Activated CD4-positive, alpha-beta memory T cell treated with anti-CD3 and anti-CD28 coated beads, Interleukin-2, amount 10 ng/mL, durations not matched to agents 7 days and 5 days (primary cell): ENCODE measurements at regions not wholly inside any gene's neighbourhood (a gene's known extent, or its start where the extent isn't known, plus 50 kb on each side); places are given as distances from the start of the nearest gene placed in this dataset.
A peak's percentile ranks its signal among the peaks of the same experiment; 100 is the strongest.

ENCODE experiments used
- CTCF ChIA-PET: fragments of 350-600 bp; sonication (Branson Sonifier 250); formaldehyde crosslinking; loops from one replicate; lab custom pipeline; 2021; ENCODE audit warnings: antibody characterized with exemption, inconsistent platforms; lab: Charles Lee
- POLR2A ChIA-PET: fragments of 350-600 bp; sonication (Branson Sonifier 250); formaldehyde crosslinking; loops from one replicate; lab custom pipeline; 2021; ENCODE audit warnings: antibody characterized with exemption; lab: Charles Lee
- DNase-seq: peaks from one replicate; pipeline ENCODE4 v3.0.0-alpha.2; 2020
- H3K27ac Mint-ChIP-seq: one replicate; pipeline ENCODE4 v1.8.0; 2021; ENCODE audit warnings: mild to moderate bottlenecking, mixed read lengths
- H3K27me3 Mint-ChIP-seq: one replicate; pipeline ENCODE4 v1.8.0; 2021; ENCODE audit warnings: mixed read lengths
- H3K36me3 Mint-ChIP-seq: one replicate; pipeline ENCODE4 v1.8.0; 2021; ENCODE audit warnings: low read depth, mixed read lengths
- H3K4me1 Mint-ChIP-seq: one replicate; pipeline ENCODE4 v1.8.0; 2021; ENCODE audit warnings: mixed read lengths
- H3K4me3 Mint-ChIP-seq: one replicate; pipeline ENCODE4 v1.8.0; 2021; ENCODE audit warnings: mild to moderate bottlenecking, mixed read lengths
- H3K9me3 Mint-ChIP-seq: one replicate; pipeline ENCODE4 v1.8.0; 2021; ENCODE audit warnings: mixed read lengths

- Mint-ChIP-seq H3K9me3 (no peaks in the 10 kb centered on the region), H3K27me3 (no peaks in the 10 kb centered on the region), H3K36me3 (peaks cover 11% of the 10 kb centered on the region), H3K4me3 (peak overlapping the region; percentile 71), H3K4me1 (peaks cover 88% of the 10 kb centered on the region), H3K27ac (peak overlapping the region; percentile 94)
- ChIA-PET POLR2A (interaction anchor here (0.6 to 7.8 kb wide), 23 partner anchors 9 to 380 kb away, joined by 3 to 89 read pairs (median 9); partner anchors contain the start of genes IRF2BP2 and RBM34), CTCF (interaction anchor here (0.9 to 2.2 kb wide), 6 partner anchors 9 to 369 kb away, joined by 3 to 7 read pairs (median 4); no protein-coding TSS in a partner anchor)
- peak; percentile 83 for DNase-seq
These were observed 147.8 kb downstream of the TOMM20 start for GRCh38 chr1:234980645-234981396.

- Mint-ChIP-seq H3K27me3 (no peaks in the 10 kb centered on the region), H3K4me3 (peak overlapping the region; percentile 71), H3K36me3 (peaks cover 17% of the 10 kb centered on the region), H3K4me1 (peaks cover 88% of the 10 kb centered on the region), H3K27ac (peak overlapping the region; percentile 94), H3K9me3 (no peaks in the 10 kb centered on the region)
- POLR2A ChIA-PET = interaction anchor here (0.8 to 7.8 kb wide), 25 partner anchors 9 to 379 kb away, joined by 3 to 89 read pairs (median 9); partner anchors contain the start of genes IRF2BP2 and RBM34
- DNase-seq = no peak
- CTCF ChIA-PET = interaction anchor here (0.9 to 2.2 kb wide), 5 partner anchors 15 to 369 kb away, joined by 3 to 7 read pairs (median 4); no protein-coding TSS in a partner anchor
These were observed 148.4 kb downstream of the TOMM20 start for GRCh38 chr1:234980291-234980644.

DNA sequence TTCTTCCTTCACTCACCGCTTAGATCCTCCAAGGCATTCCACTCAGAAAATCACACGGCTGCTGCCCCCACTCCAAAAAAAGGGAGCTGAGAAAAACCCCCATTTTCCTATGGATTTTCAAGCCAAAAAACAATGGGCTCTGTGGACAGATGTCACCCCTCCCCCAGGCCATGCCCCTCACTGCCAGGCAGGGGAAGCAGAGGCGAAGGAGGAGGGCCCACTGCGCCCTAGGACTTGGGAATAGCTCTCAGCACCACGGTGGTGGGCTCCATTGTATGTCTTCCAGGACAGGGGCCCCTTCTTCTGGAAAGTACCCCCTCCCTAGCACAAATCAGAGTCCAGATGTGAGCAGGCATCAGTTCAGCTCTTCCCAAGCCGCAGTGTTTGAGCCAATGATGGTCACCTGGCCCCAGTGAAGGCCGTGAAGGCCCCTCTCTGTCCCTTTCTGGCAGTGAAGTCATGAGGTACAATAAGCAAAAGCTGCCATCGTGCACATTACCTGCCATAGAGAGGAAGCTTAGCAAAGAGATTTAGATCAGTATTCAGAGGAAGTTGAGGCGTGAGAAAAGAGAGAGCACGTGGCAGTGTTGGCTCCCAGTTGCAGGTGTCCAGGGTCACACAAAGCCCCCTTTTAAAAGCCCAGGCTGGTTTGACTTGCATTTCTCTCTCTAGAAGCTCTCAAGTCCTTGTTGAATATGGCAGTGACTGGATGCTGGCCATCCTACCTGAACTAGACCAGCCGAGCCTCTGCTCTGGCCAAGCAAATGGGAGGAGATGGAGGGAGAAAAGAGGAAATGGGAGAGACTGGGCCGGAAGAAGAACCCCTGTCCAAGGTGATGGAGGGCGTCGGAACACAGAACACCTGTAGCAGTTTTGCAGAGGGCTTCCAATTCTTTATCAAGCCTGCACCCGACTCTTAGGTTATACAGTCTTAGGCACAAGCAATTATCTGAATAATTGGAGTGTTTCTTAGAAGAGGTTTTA, 149.0 kb downstream of the TOMM20 start:
- H3K27me3 Mint-ChIP-seq = no peaks in the 10 kb centered on the region

GRCh38 chr1:234978397-234979295, 150.0 kb downstream of the TOMM20 start:
- Mint-ChIP-seq H3K4me1 (peaks cover 83% of the 10 kb centered on the region), H3K36me3 (peaks cover 12% of the 10 kb centered on the region), H3K27ac (peak overlapping the region; percentile 94), H3K9me3 (no peaks in the 10 kb centered on the region), H3K27me3 (no peaks in the 10 kb centered on the region), H3K4me3 (peak overlapping the region; percentile 71)
- DNase-seq = peak; percentile 69
- POLR2A ChIA-PET = interaction anchor here (0.9 to 7.8 kb wide), 19 partner anchors 8 to 378 kb away, joined by 3 to 89 read pairs (median 8); partner anchors contain the start of gene IRF2BP2
- CTCF ChIA-PET = interaction anchor here (0.6 to 1.9 kb wide), 10 partner anchors 10 to 381 kb away, joined by 3 to 7 read pairs (median 4); no protein-coding TSS in a partner anchor

More for the DNA sequence above, 149.0 kb downstream of the TOMM20 start:
- H3K9me3 Mint-ChIP-seq = no peaks in the 10 kb centered on the region
- peak overlapping the region; percentile 94 for H3K27ac Mint-ChIP-seq
- peak overlapping the region; percentile 71 for H3K4me3 Mint-ChIP-seq
- H3K4me1 Mint-ChIP-seq = peaks cover 88% of the 10 kb centered on the region
- POLR2A ChIA-PET = interaction anchor here (0.8 to 7.8 kb wide), 30 partner anchors 9 to 379 kb away, joined by 3 to 89 read pairs (median 6); partner anchors contain the start of genes IRF2BP2 and RBM34
- CTCF ChIA-PET = interaction anchor here (0.7 to 2.2 kb wide), 11 partner anchors 9 to 382 kb away, joined by 3 to 7 read pairs (median 4); no protein-coding TSS in a partner anchor
- DNase-seq = no peak
- peaks cover 18% of the 10 kb centered on the region for H3K36me3 Mint-ChIP-seq

- DNase-seq = no peak
- H3K4me1 Mint-ChIP-seq = peaks cover 85% of the 10 kb centered on the region
- H3K4me3 Mint-ChIP-seq = peak overlapping the region; percentile 71
- H3K9me3 Mint-ChIP-seq = no peaks in the 10 kb centered on the region
- ChIA-PET POLR2A (interaction anchor here (1.3 to 7.8 kb wide), 13 partner anchors 8 to 377 kb away, joined by 3 to 89 read pairs (median 15); partner anchors contain the start of gene IRF2BP2), CTCF (interaction anchor here (0.6 to 1.9 kb wide), 6 partner anchors 11 to 380 kb away, joined by 3 to 7 read pairs (median 4); no protein-coding TSS in a partner anchor)
- peaks cover 12% of the 10 kb centered on the region for H3K36me3 Mint-ChIP-seq
- H3K27ac Mint-ChIP-seq = peak overlapping the region; percentile 94
- no peaks in the 10 kb centered on the region for H3K27me3 Mint-ChIP-seq
These were observed 150.7 kb downstream of the TOMM20 start for GRCh38 chr1:234977875-234978396.

DNA sequence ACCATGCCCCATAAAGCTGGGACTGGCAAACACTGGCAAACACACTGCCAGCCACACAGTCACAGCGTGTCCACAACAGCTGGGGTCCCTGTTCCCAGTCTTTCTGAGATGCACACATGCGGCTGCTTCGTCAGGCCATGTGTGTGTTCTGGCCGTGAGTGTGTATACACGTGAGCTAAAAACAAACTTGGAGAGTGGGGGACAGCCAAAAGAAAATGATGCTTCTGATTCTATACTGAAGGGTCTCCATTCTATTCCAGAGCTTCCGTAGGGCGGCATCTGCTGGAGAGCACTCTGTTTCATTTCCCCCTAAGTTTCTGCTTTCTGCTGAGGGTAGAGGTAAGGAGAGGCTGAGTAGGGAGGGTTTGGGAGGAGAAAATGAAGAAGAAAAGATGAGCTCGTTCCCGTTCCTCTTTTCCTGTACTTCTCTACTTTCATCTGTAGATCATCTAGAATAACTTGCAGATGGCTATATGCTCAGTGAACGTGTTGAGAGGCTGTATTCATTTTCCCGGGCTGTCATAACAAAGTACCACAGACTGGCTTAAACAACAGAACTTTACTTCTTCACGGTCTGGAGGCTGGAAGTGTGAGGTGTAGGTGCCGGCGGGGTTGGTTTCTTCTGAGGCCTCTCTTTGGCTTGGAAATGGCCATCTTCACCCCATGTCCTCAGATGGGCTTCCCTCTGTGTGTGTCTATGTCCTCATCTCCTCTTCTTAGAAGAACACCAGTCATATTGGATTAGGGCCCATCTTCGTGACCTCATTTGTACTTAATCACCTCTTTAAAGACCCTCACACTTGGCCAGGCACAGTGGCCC, 151.6 kb downstream of the TOMM20 start:
- Mint-ChIP-seq H3K27me3 (no peaks in the 10 kb centered on the region), H3K4me1 (peaks cover 90% of the 10 kb centered on the region), H3K27ac (no peak overlapping the region), H3K9me3 (no peaks in the 10 kb centered on the region), H3K36me3 (peaks cover 12% of the 10 kb centered on the region), H3K4me3 (no peak overlapping the region)
- DNase-seq = no peak
- POLR2A ChIA-PET = interaction anchor here (0.9 to 7.8 kb wide), 6 partner anchors 11 to 367 kb away, joined by 4 to 89 read pairs (median 20); partner anchors contain the start of gene IRF2BP2
- CTCF ChIA-PET = interaction anchor here (0.6 to 1.4 kb wide), 2 partner anchors 95 to 378 kb away, joined by 3 to 4 read pairs; no protein-coding TSS in a partner anchor

DNA sequence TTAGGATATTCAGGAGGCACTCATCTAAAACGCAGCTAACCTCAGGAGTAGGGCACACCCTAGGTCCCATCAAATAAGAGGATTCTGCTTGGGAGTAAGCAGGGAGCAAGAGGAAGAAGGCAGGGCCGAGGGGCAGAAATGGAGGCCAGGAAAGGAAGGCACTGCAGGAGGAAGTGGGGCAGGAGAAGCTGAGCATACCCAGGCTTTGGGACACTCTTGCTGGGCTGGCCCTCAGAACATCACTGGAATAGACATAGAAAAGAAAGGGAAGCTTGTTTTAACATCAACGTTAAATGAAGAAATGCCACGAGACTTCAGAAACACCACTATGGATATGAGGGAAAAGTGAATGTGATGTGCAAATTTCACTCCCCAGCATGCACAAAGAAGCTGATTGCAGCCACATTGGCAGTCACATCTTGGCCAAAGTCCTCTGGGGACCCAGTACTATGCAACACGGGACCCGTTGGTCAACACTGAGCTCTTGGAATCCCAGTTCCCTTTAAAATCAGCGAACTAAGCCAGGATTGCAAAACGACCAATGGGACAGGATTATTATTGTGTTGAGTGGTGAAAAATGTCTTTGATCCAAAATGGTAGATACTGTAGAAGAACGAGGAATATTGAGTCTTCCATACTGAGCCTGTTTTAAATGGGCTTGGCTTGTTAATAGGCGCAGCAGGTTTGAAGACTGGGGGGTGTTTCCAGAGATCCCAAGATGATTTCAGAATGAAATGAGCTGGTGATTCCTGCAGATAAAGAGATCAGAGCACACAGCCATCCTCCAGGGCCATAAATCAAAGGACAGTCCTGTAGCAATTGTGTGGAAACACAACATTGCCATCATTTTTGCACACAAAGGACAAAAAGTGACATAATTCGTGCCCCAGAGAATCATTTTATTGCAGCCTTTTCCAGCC, 152.4 kb downstream of the TOMM20 start:
- Mint-ChIP-seq H3K4me1 (peaks cover 90% of the 10 kb centered on the region), H3K27ac (no peak overlapping the region)

DNA sequence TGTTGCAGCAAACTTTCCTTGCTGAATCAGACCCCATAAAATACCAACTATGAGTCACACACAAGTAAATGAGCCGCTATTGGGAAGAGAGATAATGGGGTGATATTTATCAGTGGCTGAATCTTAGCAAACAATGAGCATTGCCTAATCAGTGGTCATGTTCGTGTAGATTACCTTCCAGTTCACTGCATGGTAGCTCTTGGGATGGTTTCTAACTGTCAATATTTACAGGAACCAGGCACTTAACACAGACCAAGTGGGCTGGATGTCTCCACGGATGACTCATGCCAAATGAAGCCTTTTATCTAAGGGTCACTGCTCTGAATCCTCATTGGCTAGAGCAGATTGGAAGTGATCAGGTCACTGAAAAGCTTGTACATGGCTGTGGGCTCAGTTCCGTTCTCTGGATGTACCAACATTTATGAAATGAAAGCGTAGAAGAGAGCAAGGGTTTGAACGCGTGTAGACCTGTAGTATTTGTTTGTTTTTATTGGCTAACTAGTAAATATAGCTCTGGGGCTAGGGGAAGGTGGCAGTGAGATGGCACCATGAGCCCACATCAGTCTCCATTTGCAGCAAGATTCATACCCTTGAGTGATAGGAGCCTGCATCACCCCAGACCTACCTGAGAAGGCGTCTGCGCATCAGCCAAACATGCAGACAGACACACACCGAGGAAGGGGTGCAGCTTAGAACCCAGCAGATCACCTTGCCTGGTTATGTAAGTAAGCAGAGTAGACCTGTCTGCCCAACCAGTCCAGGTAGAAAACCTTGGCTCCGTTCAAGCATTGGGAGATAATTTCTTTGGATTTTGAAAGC, 153.3 kb downstream of the TOMM20 start:
- H3K27ac Mint-ChIP-seq = peak overlapping the region; percentile 48
- H3K27me3 Mint-ChIP-seq = no peaks in the 10 kb centered on the region

More for the DNA sequence above, 152.4 kb downstream of the TOMM20 start:
- no peaks in the 10 kb centered on the region for H3K9me3 Mint-ChIP-seq
- H3K36me3 Mint-ChIP-seq = peaks cover 12% of the 10 kb centered on the region
- POLR2A ChIA-PET = interaction anchor here (0.7 to 7.8 kb wide), 6 partner anchors 10 to 364 kb away, joined by 3 to 89 read pairs (median 7); no protein-coding TSS in a partner anchor
- no peaks in the 10 kb centered on the region for H3K27me3 Mint-ChIP-seq
- H3K4me3 Mint-ChIP-seq = no peak overlapping the region
- CTCF ChIA-PET = interaction anchor here (0.6 to 1.6 kb wide), 4 partner anchors 8 to 377 kb away, joined by 3 to 6 read pairs (median 4); no protein-coding TSS in a partner anchor
- no peak for DNase-seq

More for the DNA sequence above, 153.3 kb downstream of the TOMM20 start:
- peaks cover 12% of the 10 kb centered on the region for H3K36me3 Mint-ChIP-seq
- peaks cover 90% of the 10 kb centered on the region for H3K4me1 Mint-ChIP-seq
- H3K4me3 Mint-ChIP-seq = no peak overlapping the region
- ChIA-PET POLR2A (interaction anchor here (0.9 to 7.8 kb wide), 4 partner anchors 12 to 37 kb away, joined by 4 to 89 read pairs (median 10); no protein-coding TSS in a partner anchor), CTCF (interaction anchor here (0.6 to 1.6 kb wide), 6 partner anchors 9 to 377 kb away, joined by 3 to 6 read pairs (median 3); partner anchors contain the start of gene IRF2BP2)
- DNase-seq = no peak
- H3K9me3 Mint-ChIP-seq = no peaks in the 10 kb centered on the region
